ENCODE measurements at regions not wholly inside any gene's neighbourhood (a gene's known extent, or its start where the extent isn't known, plus 50 kb on each side); places are given as distances from the start of the nearest gene placed in this dataset.

DNA sequence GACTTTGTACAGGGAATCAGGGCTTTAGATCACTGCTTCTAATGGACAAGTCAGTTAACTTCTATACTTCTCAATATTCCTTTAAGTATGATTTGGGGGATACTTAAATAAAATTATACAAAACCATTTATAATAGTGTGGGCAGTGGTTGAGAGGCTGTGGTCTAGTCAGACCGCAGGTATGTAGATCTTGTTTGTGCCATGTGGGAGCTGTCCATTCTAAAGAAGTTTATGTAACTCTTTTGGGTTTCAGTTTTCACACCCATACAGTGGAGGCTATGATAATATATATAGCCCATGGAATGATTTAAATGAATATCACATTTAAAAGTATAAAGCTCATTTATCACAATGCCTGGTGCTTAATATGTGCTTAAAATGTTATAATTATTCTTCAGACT is 654.3 kb upstream of the KIF2B start:
- Mint-ChIP-seq H3K27me3 (no peaks in the 10 kb centered on the region), H3K4me1 (ENCODE audit: low read depth) (no peaks in the 10 kb centered on the region), H3K27ac (no peak overlapping the region), H3K9me3 (no peaks in the 10 kb centered on the region), H3K36me3 (ENCODE audit: low read depth) (no peaks in the 10 kb centered on the region), H3K4me3 (no peak overlapping the region)
- H3K27me3 ChIP-seq (ENCODE audit: control insufficient read depth in 1 of 2, insufficient read depth in 2 of 2, low read length in 2 of 2), result no peaks in the 10 kb centered on the region
- H3K36me3 ChIP-seq (ENCODE audit: insufficient read depth, low read length), result no peaks in the 10 kb centered on the region
- POLR2A ChIA-PET, result no interaction called here
- TF ChIP-seq, protein P1, sequence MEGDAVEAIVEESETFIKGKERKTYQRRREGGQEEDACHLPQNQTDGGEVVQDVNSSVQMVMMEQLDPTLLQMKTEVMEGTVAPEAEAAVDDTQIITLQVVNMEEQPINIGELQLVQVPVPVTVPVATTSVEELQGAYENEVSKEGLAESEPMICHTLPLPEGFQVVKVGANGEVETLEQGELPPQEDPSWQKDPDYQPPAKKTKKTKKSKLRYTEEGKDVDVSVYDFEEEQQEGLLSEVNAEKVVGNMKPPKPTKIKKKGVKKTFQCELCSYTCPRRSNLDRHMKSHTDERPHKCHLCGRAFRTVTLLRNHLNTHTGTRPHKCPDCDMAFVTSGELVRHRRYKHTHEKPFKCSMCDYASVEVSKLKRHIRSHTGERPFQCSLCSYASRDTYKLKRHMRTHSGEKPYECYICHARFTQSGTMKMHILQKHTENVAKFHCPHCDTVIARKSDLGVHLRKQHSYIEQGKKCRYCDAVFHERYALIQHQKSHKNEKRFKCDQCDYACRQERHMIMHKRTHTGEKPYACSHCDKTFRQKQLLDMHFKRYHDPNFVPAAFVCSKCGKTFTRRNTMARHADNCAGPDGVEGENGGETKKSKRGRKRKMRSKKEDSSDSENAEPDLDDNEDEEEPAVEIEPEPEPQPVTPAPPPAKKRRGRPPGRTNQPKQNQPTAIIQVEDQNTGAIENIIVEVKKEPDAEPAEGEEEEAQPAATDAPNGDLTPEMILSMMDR (IDR thresholded peaks at IDR 0.05), result no peak
- no peak overlapping the region for H3K27ac ChIP-seq (ENCODE audit: low read depth in 1 of 2, low read length in 2 of 2)
- CTCF ChIA-PET, result no interaction called here
- ATAC-seq (ENCODE audit: poor library complexity) (no peak), DNase-seq (no peak)
- H3K4me1 ChIP-seq (ENCODE audit: insufficient read depth, low read length), result no peaks in the 10 kb centered on the region
- intact Hi-C loops (cut with DNase I, micrococcal nuclease), result no loop called here
- peaks cover 0 to 4% of the 10 kb centered on the region in 2 experiments for H3K9me3 ChIP-seq (ENCODE audit: control insufficient read depth in 1 of 2, insufficient read depth in 1 of 2, low read length in 2 of 2)
- H3K4me3 ChIP-seq (ENCODE audit: low read length), result no peak overlapping the region

DNA sequence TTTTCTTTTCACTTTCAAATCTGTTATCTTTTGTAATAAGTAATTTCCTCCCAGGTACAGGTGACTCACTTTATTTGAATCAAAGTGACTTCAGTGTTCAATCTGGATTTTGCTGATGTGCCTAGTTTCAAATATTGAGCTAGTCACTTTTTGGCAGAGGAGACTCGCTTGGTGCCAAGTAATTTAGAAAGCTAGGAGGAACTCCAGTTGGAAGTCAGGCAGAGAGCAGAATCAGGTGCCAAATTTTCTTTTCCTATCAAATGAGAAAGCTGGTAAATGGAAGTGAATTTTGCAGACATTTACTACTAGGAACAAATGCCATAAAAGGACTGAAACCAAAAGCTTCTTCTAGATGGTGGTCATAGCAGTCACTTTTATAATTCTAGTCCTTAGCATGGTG is 656.0 kb upstream of the KIF2B start:
- TF ChIP-seq, protein P1 (IDR thresholded peaks at IDR 0.05), result no peak
- POLR2A ChIA-PET, result no interaction called here
- H3K9me3 Mint-ChIP-seq, result no peaks in the 10 kb centered on the region
- CTCF ChIA-PET, result no interaction called here
- intact Hi-C loops (cut with DNase I, micrococcal nuclease), result no loop called here
- peaks cover 0 to 4% of the 10 kb centered on the region in 2 experiments for H3K9me3 ChIP-seq (ENCODE audit: control insufficient read depth in 1 of 2, insufficient read depth in 1 of 2, low read length in 2 of 2)
- H3K4me3 Mint-ChIP-seq, result no peak overlapping the region
- no peak overlapping the region for H3K4me3 ChIP-seq (ENCODE audit: low read length)
- ATAC-seq (ENCODE audit: poor library complexity) (no peak), DNase-seq (no peak)
- no peaks in the 10 kb centered on the region for H3K4me1 ChIP-seq (ENCODE audit: insufficient read depth, low read length)
- no peaks in the 10 kb centered on the region for H3K36me3 Mint-ChIP-seq (ENCODE audit: low read depth)
- H3K27ac ChIP-seq (ENCODE audit: low read depth in 1 of 2, low read length in 2 of 2), result no peak overlapping the region
- no peaks in the 10 kb centered on the region for H3K4me1 Mint-ChIP-seq (ENCODE audit: low read depth)
- H3K36me3 ChIP-seq (ENCODE audit: insufficient read depth, low read length), result no peaks in the 10 kb centered on the region
- H3K27me3 Mint-ChIP-seq, result no peaks in the 10 kb centered on the region
- no peaks in the 10 kb centered on the region for H3K27me3 ChIP-seq (ENCODE audit: control insufficient read depth in 1 of 2, insufficient read depth in 2 of 2, low read length in 2 of 2)
- H3K27ac Mint-ChIP-seq, result no peak overlapping the region

DNA sequence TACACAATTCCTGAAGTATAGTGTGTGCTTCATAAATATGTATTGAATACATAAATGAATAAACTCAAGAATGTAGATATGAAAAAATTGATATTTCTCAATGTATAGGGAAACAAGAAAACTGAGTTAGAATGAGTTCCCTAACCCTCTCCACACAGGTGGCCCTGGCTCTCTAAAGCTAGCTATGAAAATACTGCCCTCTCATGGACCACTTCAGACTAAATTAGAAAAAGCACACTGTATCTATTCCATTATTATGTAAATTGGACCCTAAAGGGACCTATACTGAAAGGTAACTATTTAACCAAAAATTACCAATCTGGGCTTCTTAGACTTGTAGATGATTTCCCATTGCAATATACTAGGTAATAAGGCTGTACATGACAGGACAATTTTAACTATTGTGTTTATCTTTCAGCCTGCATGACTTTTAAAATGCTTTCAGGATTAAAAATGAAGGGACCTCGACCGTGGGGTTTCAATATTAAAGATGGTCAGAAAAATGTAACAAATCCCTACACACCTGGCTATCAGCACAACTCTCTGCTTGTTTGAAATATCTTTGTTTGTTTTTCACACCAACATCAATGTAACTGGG is 672.5 kb upstream of the KIF2B start:
- DNase-seq, result no peak
- Mint-ChIP-seq H3K9me3 (no peaks in the 10 kb centered on the region), H3K4me3 (no peak overlapping the region), H3K4me1 (ENCODE audit: low read depth) (no peaks in the 10 kb centered on the region), H3K36me3 (ENCODE audit: low read depth) (no peaks in the 10 kb centered on the region), H3K27ac (no peak overlapping the region), H3K27me3 (no peaks in the 10 kb centered on the region)
- H3K4me3 ChIP-seq (ENCODE audit: low read length), result no peak overlapping the region
- no peaks in the 10 kb centered on the region for H3K27me3 ChIP-seq (ENCODE audit: control insufficient read depth in 1 of 2, insufficient read depth in 2 of 2, low read length in 2 of 2)
- H3K36me3 ChIP-seq (ENCODE audit: insufficient read depth, low read length), result no peaks in the 10 kb centered on the region
- intact Hi-C loops (cut with DNase I, micrococcal nuclease), result no loop called here
- no peaks in the 10 kb centered on the region for H3K4me1 ChIP-seq (ENCODE audit: insufficient read depth, low read length)
- no peak overlapping the region for H3K27ac ChIP-seq (ENCODE audit: low read depth in 1 of 2, low read length in 2 of 2)
- no peak for ATAC-seq (ENCODE audit: poor library complexity)
- H3K9me3 ChIP-seq (ENCODE audit: control insufficient read depth in 1 of 2, insufficient read depth in 1 of 2, low read length in 2 of 2), result no peaks in the 10 kb centered on the region
- ChIA-PET POLR2A (no interaction called here), CTCF (no interaction called here)
- TF ChIP-seq, protein P1 (IDR thresholded peaks at IDR 0.05), result no peak
